ENCODE measurements at regions not wholly inside any gene's neighbourhood (a gene's known extent, or its start where the extent isn't known, plus 50 kb on each side); places are given as distances from the start of the nearest gene placed in this dataset.
"Not testable (repeated sequence)": the region's sequence is repeated elsewhere in the genome, so short reads cannot be mapped to it uniquely, and the experiment has no call there.

DNA sequence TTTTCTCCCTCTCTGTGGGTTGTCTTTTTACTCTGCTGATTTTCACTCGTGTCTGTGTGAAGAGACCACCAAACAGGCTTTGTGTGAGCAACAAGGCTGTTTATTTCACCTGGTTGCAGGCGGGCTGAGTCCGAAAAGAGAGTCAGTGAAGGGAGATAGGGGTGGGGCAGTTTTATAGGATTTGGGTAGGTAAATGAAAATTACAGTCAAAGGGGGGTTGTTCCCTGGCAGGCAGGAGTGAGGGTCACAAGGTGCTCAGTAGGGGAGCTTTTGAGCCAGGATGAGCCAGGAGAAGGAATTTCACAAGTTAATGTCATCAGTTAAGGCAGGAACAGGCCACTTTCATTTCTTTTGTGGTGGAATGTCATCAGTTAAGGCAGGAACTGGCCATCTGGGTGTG lies 729.6 kb downstream of the TRHDE start:
- H3K27ac ChIP-seq (ENCODE audit: low read length); DNase-seq (ENCODE audit: low read depth, low spot score); H3K9me3 ChIP-seq (ENCODE audit: control insufficient read depth, insufficient read depth, low read length); H3K36me3 ChIP-seq (ENCODE audit: control insufficient read depth, insufficient read depth, low read length); H3K27me3 ChIP-seq (ENCODE audit: control insufficient read depth, insufficient read depth, low read length); H3K4me3 ChIP-seq (ENCODE audit: low read length); H3K4me1 ChIP-seq (ENCODE audit: control insufficient read depth, insufficient read depth, low read length): not testable (repeated sequence)
- WGBS (ENCODE audit: insufficient coverage, insufficient read length): no CpG with 5 or more reads among the region's 3 CpGs

- H3K9me3 ChIP-seq (ENCODE audit: control insufficient read depth, insufficient read depth, low read length); H3K4me3 ChIP-seq (ENCODE audit: low read length); H3K27ac ChIP-seq (ENCODE audit: low read length); H3K36me3 ChIP-seq (ENCODE audit: control insufficient read depth, insufficient read depth, low read length); DNase-seq (ENCODE audit: low read depth, low spot score); H3K27me3 ChIP-seq (ENCODE audit: control insufficient read depth, insufficient read depth, low read length); H3K4me1 ChIP-seq (ENCODE audit: control insufficient read depth, insufficient read depth, low read length): not testable (repeated sequence)
- WGBS (ENCODE audit: insufficient coverage, insufficient read length): no CpG with 5 or more reads among the region's 1 CpG
Measured at GRCh38 chr12:73002504-73002903, 730.3 kb downstream of the TRHDE start.

GRCh38 chr12:73009138-73009834 lies 737.1 kb downstream of the TRHDE start:
- H3K4me1 ChIP-seq (ENCODE audit: control insufficient read depth, insufficient read depth, low read length); DNase-seq (ENCODE audit: low read depth, low spot score); H3K27ac ChIP-seq (ENCODE audit: low read length); H3K4me3 ChIP-seq (ENCODE audit: low read length); H3K36me3 ChIP-seq (ENCODE audit: control insufficient read depth, insufficient read depth, low read length); H3K9me3 ChIP-seq (ENCODE audit: control insufficient read depth, insufficient read depth, low read length); H3K27me3 ChIP-seq (ENCODE audit: control insufficient read depth, insufficient read depth, low read length): not testable (repeated sequence)
- WGBS (ENCODE audit: insufficient coverage, insufficient read length): no CpG with 5 or more reads among the region's 3 CpGs

DNA sequence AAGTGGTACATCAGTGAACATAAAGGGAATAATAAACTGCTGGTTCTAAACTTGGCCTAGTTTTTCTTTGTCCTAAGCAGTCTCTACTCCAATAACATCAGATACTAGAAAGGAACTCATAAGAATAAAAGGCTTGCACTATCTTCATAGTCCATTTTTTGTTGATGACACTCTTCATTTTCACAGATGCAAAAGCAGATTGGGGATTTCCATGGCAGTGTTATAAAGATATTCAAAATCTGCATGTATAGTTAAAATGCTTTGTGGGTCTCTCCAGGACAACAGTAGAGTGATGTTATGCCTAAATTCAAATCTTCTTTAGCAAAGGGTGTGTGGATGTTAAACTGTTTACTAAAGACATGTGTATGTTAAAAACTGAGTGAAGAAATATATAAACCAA lies 745.8 kb downstream of the TRHDE start:
- H3K36me3 ChIP-seq (ENCODE audit: control insufficient read depth, insufficient read depth, low read length): no peaks in the 10 kb centered on the region
- H3K27me3 ChIP-seq (ENCODE audit: control insufficient read depth, insufficient read depth, low read length): no peaks in the 10 kb centered on the region
- no peak overlapping the region for H3K4me3 ChIP-seq (ENCODE audit: low read length)
- no peak overlapping the region for H3K27ac ChIP-seq (ENCODE audit: low read length)
- DNase-seq (ENCODE audit: low read depth, low spot score): no peak
- H3K4me1 ChIP-seq (ENCODE audit: control insufficient read depth, insufficient read depth, low read length): no peaks in the 10 kb centered on the region
- no peaks in the 10 kb centered on the region for H3K9me3 ChIP-seq (ENCODE audit: control insufficient read depth, insufficient read depth, low read length)

DNA sequence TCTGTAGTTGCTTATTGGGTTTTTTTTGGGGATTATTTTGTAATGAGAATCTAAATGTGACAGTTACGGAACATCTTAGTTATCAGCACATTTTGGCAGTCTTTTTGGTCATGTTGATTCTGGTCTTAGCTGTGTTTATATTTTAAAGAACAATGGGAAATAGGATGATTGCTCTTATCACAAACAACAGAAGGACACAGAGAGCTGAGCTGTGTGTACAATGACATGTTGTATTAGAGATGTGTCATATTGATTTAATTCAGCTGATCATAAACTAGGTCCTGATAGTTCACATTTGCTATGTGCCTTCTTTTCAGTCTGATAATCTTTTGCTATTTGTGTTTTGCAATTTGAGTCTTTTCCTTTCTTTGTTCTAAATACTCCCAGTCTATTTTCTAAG lies 781.7 kb downstream of the TRHDE start:
- H3K4me1 ChIP-seq (ENCODE audit: control insufficient read depth, insufficient read depth, low read length): no peaks in the 10 kb centered on the region
- H3K27ac ChIP-seq (ENCODE audit: low read length): no peak overlapping the region
- H3K9me3 ChIP-seq (ENCODE audit: control insufficient read depth, insufficient read depth, low read length): no peaks in the 10 kb centered on the region
- WGBS (ENCODE audit: insufficient coverage, insufficient read length): no CpG with 5 or more reads among the region's 1 CpG
- no peak overlapping the region for H3K4me3 ChIP-seq (ENCODE audit: low read length)
- DNase-seq (ENCODE audit: low read depth, low spot score): no peak
- H3K36me3 ChIP-seq (ENCODE audit: control insufficient read depth, insufficient read depth, low read length): no peaks in the 10 kb centered on the region
- no peaks in the 10 kb centered on the region for H3K27me3 ChIP-seq (ENCODE audit: control insufficient read depth, insufficient read depth, low read length)

GRCh38 chr12:73057428-73057827 lies 785.3 kb downstream of the TRHDE start:
- no peaks in the 10 kb centered on the region for H3K4me1 ChIP-seq (ENCODE audit: control insufficient read depth, insufficient read depth, low read length)
- no peak for DNase-seq (ENCODE audit: low read depth, low spot score)

DNA sequence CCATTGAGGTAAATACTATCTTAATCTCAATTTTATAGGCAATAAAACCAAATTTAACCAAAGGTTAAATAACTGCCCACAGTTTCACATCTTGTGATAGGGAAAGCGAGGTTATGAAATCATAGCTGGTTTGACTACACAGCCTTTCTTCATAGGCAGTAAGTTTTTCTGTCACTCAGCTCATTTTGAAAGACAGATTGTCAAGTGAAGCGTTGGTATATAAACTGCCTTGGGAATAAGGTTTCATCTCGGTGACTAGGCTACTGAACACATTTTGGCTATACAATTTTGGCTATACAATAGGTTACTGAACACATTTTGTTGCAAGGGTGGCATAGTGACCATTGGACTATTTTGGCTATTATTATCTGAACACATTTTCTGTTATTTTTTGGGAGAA lies 793.7 kb downstream of the TRHDE start:
- DNase-seq (ENCODE audit: low read depth, low spot score): no peak
- Histone ChIP-seq H3K27ac (ENCODE audit: low read length) (no peak overlapping the region), H3K9me3 (ENCODE audit: control insufficient read depth, insufficient read depth, low read length) (no peaks in the 10 kb centered on the region), H3K4me3 (ENCODE audit: low read length) (no peak overlapping the region), H3K4me1 (ENCODE audit: control insufficient read depth, insufficient read depth, low read length) (no peaks in the 10 kb centered on the region), H3K27me3 (ENCODE audit: control insufficient read depth, insufficient read depth, low read length) (no peaks in the 10 kb centered on the region), H3K36me3 (ENCODE audit: control insufficient read depth, insufficient read depth, low read length) (no peaks in the 10 kb centered on the region)
- WGBS (ENCODE audit: insufficient coverage, insufficient read length): no CpG with 5 or more reads among the region's 3 CpGs

More at GRCh38 chr12:73057428-73057827, 785.3 kb downstream of the TRHDE start:
- Histone ChIP-seq H3K27me3 (ENCODE audit: control insufficient read depth, insufficient read depth, low read length) (no peaks in the 10 kb centered on the region), H3K27ac (ENCODE audit: low read length) (no peak overlapping the region), H3K4me3 (ENCODE audit: low read length) (no peak overlapping the region), H3K9me3 (ENCODE audit: control insufficient read depth, insufficient read depth, low read length) (no peaks in the 10 kb centered on the region), H3K36me3 (ENCODE audit: control insufficient read depth, insufficient read depth, low read length) (no peaks in the 10 kb centered on the region)
- WGBS (ENCODE audit: insufficient coverage, insufficient read length): no CpG with 5 or more reads among the region's 8 CpGs

- WGBS (ENCODE audit: insufficient coverage, insufficient read length): no CpG with 5 or more reads among the region's 5 CpGs
- no peaks in the 10 kb centered on the region for H3K27me3 ChIP-seq (ENCODE audit: control insufficient read depth, insufficient read depth, low read length)
Measured at GRCh38 chr12:73067616-73068015, 795.4 kb downstream of the TRHDE start.

DNA sequence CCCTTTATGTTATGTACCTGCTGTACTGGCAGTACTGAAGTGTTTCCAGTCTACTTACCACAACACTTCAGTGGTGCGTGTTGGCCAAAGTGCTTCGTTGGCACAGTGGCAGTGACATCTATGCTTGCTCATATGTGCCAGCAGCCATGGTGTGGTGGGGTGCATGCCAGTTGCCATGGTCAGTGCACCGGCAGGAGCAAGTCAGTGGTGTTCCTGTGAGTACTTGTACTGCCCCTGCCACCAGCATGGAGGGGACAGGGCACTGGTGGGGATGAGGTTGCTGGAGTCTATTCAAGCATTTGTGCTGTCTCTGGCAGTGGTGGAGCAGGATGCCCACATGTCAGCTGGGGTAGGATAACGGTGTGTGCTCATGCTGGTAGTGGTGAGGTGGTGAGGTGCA lies 800.0 kb downstream of the TRHDE start:
- no CpG with 5 or more reads among the region's 4 CpGs for WGBS (ENCODE audit: insufficient coverage, insufficient read length)

More at GRCh38 chr12:73067616-73068015, 795.4 kb downstream of the TRHDE start:
- Histone ChIP-seq H3K4me3 (ENCODE audit: low read length) (no peak overlapping the region), H3K36me3 (ENCODE audit: control insufficient read depth, insufficient read depth, low read length) (no peaks in the 10 kb centered on the region), H3K9me3 (ENCODE audit: control insufficient read depth, insufficient read depth, low read length) (no peaks in the 10 kb centered on the region), H3K27ac (ENCODE audit: low read length) (no peak overlapping the region), H3K4me1 (ENCODE audit: control insufficient read depth, insufficient read depth, low read length) (no peaks in the 10 kb centered on the region)
- DNase-seq (ENCODE audit: low read depth, low spot score): no peak

GRCh38 chr12:73076760-73077159 lies 804.6 kb downstream of the TRHDE start:
- no peaks in the 10 kb centered on the region for H3K36me3 ChIP-seq (ENCODE audit: control insufficient read depth, insufficient read depth, low read length)
- no peak overlapping the region for H3K27ac ChIP-seq (ENCODE audit: low read length)
- H3K27me3 ChIP-seq (ENCODE audit: control insufficient read depth, insufficient read depth, low read length): no peaks in the 10 kb centered on the region
- no CpG with 5 or more reads among the region's 2 CpGs for WGBS (ENCODE audit: insufficient coverage, insufficient read length)
- H3K4me3 ChIP-seq (ENCODE audit: low read length): no peak overlapping the region
- H3K9me3 ChIP-seq (ENCODE audit: control insufficient read depth, insufficient read depth, low read length): no peaks in the 10 kb centered on the region
- DNase-seq (ENCODE audit: low read depth, low spot score): no peak
- no peaks in the 10 kb centered on the region for H3K4me1 ChIP-seq (ENCODE audit: control insufficient read depth, insufficient read depth, low read length)

More for the DNA sequence above, 800.0 kb downstream of the TRHDE start:
- Histone ChIP-seq H3K4me1 (ENCODE audit: control insufficient read depth, insufficient read depth, low read length) (no peaks in the 10 kb centered on the region), H3K27ac (ENCODE audit: low read length) (no peak overlapping the region), H3K27me3 (ENCODE audit: control insufficient read depth, insufficient read depth, low read length) (no peaks in the 10 kb centered on the region), H3K36me3 (ENCODE audit: control insufficient read depth, insufficient read depth, low read length) (no peaks in the 10 kb centered on the region), H3K9me3 (ENCODE audit: control insufficient read depth, insufficient read depth, low read length) (no peaks in the 10 kb centered on the region), H3K4me3 (ENCODE audit: low read length) (no peak overlapping the region)
- no peak for DNase-seq (ENCODE audit: low read depth, low spot score)

DNA sequence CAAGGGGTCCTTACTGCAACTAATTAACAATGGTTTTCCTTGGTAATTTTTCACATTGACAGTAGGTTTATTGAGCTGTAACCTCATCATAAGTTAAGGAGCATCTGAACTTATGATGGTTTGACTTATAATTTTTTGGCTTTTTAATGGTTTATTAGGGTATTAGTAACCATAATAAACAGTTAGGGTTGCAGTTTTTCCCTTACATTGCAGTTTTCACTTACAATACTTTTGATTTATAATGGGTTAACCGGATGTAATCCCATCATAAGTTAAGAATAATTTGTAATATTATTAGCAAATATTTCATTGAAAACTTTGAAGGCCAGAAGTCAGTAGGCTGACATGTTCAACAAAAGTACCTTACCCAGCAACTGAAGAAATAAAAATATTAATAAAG lies 811.6 kb downstream of the TRHDE start:
- no peak overlapping the region for H3K27ac ChIP-seq (ENCODE audit: low read length)
- H3K9me3 ChIP-seq (ENCODE audit: control insufficient read depth, insufficient read depth, low read length): no peaks in the 10 kb centered on the region
- WGBS (ENCODE audit: insufficient coverage, insufficient read length): no CpG with 5 or more reads among the region's 1 CpG
- H3K4me1 ChIP-seq (ENCODE audit: control insufficient read depth, insufficient read depth, low read length): no peaks in the 10 kb centered on the region
- DNase-seq (ENCODE audit: low read depth, low spot score): no peak
- no peaks in the 10 kb centered on the region for H3K36me3 ChIP-seq (ENCODE audit: control insufficient read depth, insufficient read depth, low read length)
- H3K27me3 ChIP-seq (ENCODE audit: control insufficient read depth, insufficient read depth, low read length): no peaks in the 10 kb centered on the region
- H3K4me3 ChIP-seq (ENCODE audit: low read length): no peak overlapping the region

Measured in iPS DF 6.9 (cell line).